ENCODE measurements at regions not wholly inside any gene's neighbourhood (a gene's known extent, or its start where the extent isn't known, plus 50 kb on each side); places are given as distances from the start of the nearest gene placed in this dataset.
"Not testable (repeated sequence)": the region's sequence is repeated elsewhere in the genome, so short reads cannot be mapped to it uniquely, and the experiment has no call there.

GRCh38 chr2:75982719-75983118 is 272.0 kb upstream of the GCFC2 start:
- no peak for DNase-seq

GRCh38 chr2:75964646-75965045 is 253.9 kb upstream of the GCFC2 start:
- DNase-seq: no peak

GRCh38 chr2:75960472-75961009 is 249.8 kb upstream of the GCFC2 start:
- no peak for DNase-seq

- no peak for DNase-seq
Observed at GRCh38 chr2:75959724-75960471, 249.2 kb upstream of the GCFC2 start.

- no peak for DNase-seq
Observed at GRCh38 chr2:75954761-75955160, 244.0 kb upstream of the GCFC2 start.

GRCh38 chr2:75952173-75952572 is 241.5 kb upstream of the GCFC2 start:
- no peak for DNase-seq

GRCh38 chr2:75949385-75950030 is 238.8 kb upstream of the GCFC2 start:
- DNase-seq: no peak

GRCh38 chr2:75936311-75936710 is 225.6 kb upstream of the GCFC2 start:
- no peak for DNase-seq

- no peak for DNase-seq
Observed at GRCh38 chr2:75932996-75933395, 222.3 kb upstream of the GCFC2 start.

GRCh38 chr2:75928093-75928492 is 217.4 kb upstream of the GCFC2 start:
- no peak for DNase-seq

GRCh38 chr2:75925331-75926024 is 214.8 kb upstream of the GCFC2 start:
- DNase-seq: no peak

GRCh38 chr2:75922191-75922590 is 211.5 kb upstream of the GCFC2 start:
- DNase-seq: no peak

- no peak for DNase-seq
Observed at GRCh38 chr2:75920859-75921551, 210.3 kb upstream of the GCFC2 start.

GRCh38 chr2:75915851-75916634 is 205.3 kb upstream of the GCFC2 start:
- DNase-seq: no peak

GRCh38 chr2:75896779-75897366 is 186.2 kb upstream of the GCFC2 start:
- peak; percentile 22 for DNase-seq

- DNase-seq: no peak
Observed at GRCh38 chr2:75894170-75894569, 183.5 kb upstream of the GCFC2 start.

- no peak for DNase-seq
Observed at GRCh38 chr2:75892490-75892889, 181.8 kb upstream of the GCFC2 start.

- no peak for DNase-seq
Observed at GRCh38 chr2:75882530-75882929, 171.8 kb upstream of the GCFC2 start.

GRCh38 chr2:75875606-75876005 is 164.9 kb upstream of the GCFC2 start:
- DNase-seq: not testable (repeated sequence)

GRCh38 chr2:75871762-75872614 is 161.3 kb upstream of the GCFC2 start:
- DNase-seq: not testable (repeated sequence)

- no peak for DNase-seq
Observed at GRCh38 chr2:75870651-75871137, 160.0 kb upstream of the GCFC2 start.

Measured in DMS153 (cell line).